NCI-H510A treated with DMSO at 0.1 percent for 48 hours (cell line): ENCODE measurements at regions not wholly inside any gene's neighbourhood (a gene's known extent, or its start where the extent isn't known, plus 50 kb on each side); places are given as distances from the start of the nearest gene placed in this dataset.
"Not testable (repeated sequence)": the region's sequence is repeated elsewhere in the genome, so short reads cannot be mapped to it uniquely, and the experiment has no call there.

Source experiments
- DNase-seq: peaks from one replicate; lab custom pipeline; 2025; lab: John Stamatoyannopoulos, UW

- no peak for DNase-seq
Measured at GRCh38 chr20:60760256-60761000, 491.6 kb upstream of the CDH4 start.

GRCh38 chr20:60761056-60761455, 491.0 kb upstream of the CDH4 start:
- no peak for DNase-seq

- DNase-seq, result no peak
Measured at GRCh38 chr20:60762386-60762785, 489.7 kb upstream of the CDH4 start.

- no peak for DNase-seq
Measured at GRCh38 chr20:60764328-60764727, 487.7 kb upstream of the CDH4 start.

GRCh38 chr20:60764771-60765170, 487.3 kb upstream of the CDH4 start:
- no peak for DNase-seq

- DNase-seq, result no peak
Measured at GRCh38 chr20:60765821-60766403, 486.1 kb upstream of the CDH4 start.

GRCh38 chr20:60768216-60768615, 483.8 kb upstream of the CDH4 start:
- no peak for DNase-seq

GRCh38 chr20:60780388-60781025, 471.6 kb upstream of the CDH4 start:
- DNase-seq, result no peak

- DNase-seq, result no peak
Measured at GRCh38 chr20:60782959-60783625, 469.0 kb upstream of the CDH4 start.

- DNase-seq, result no peak
Measured at GRCh38 chr20:60785301-60785700, 466.8 kb upstream of the CDH4 start.

- no peak for DNase-seq
Measured at GRCh38 chr20:60785785-60786184, 466.3 kb upstream of the CDH4 start.

- no peak for DNase-seq
Measured at GRCh38 chr20:60786686-60787217, 465.3 kb upstream of the CDH4 start.

GRCh38 chr20:60787276-60787675, 464.8 kb upstream of the CDH4 start:
- no peak for DNase-seq

GRCh38 chr20:60788070-60788469, 464.0 kb upstream of the CDH4 start:
- DNase-seq, result no peak

GRCh38 chr20:60789399-60789798, 462.7 kb upstream of the CDH4 start:
- no peak for DNase-seq

GRCh38 chr20:60790339-60790738, 461.7 kb upstream of the CDH4 start:
- DNase-seq, result not testable (repeated sequence)

- DNase-seq, result no peak
Measured at GRCh38 chr20:60791823-60792222, 460.2 kb upstream of the CDH4 start.

- no peak for DNase-seq
Measured at GRCh38 chr20:60792941-60793340, 459.1 kb upstream of the CDH4 start.

- no peak for DNase-seq
Measured at GRCh38 chr20:60794674-60795073, 457.4 kb upstream of the CDH4 start.

- no peak for DNase-seq
Measured at GRCh38 chr20:60795651-60796050, 456.4 kb upstream of the CDH4 start.

GRCh38 chr20:60800185-60800584, 451.9 kb upstream of the CDH4 start:
- no peak for DNase-seq

- DNase-seq, result no peak
Measured at GRCh38 chr20:60802676-60803075, 449.4 kb upstream of the CDH4 start.
